Tibial nerve (tissue), 3 donors: ENCODE measurements at regions not wholly inside any gene's neighbourhood (a gene's known extent, or its start where the extent isn't known, plus 50 kb on each side); places are given as distances from the start of the nearest gene placed in this dataset.

Experiments
- POLR2A ChIP-seq, 2 donors: fragments of 450-650 bp; IDR thresholded peaks; one replicate each; pipeline ENCODE4 v1.6.1; 2017; ENCODE audit warnings: antibody characterized with exemption in 2 of 2, mild to moderate bottlenecking in 2 of 2, moderate library complexity in 2 of 2
- TF ChIP-seq, protein P1 (sequence below), 5 experiments: fragments of 200-600 bp in 3 of 5; fragments of 450-650 bp in 2 of 5; sonication (generic) in 3 of 5; IDR thresholded peaks; one replicate each; pipeline ENCODE4 v1.5.1; 2016 to 2019; ENCODE audit warnings: antibody characterized with exemption in 5 of 5, mild to moderate bottlenecking in 3 of 5, moderate library complexity in 2 of 5

DNA sequence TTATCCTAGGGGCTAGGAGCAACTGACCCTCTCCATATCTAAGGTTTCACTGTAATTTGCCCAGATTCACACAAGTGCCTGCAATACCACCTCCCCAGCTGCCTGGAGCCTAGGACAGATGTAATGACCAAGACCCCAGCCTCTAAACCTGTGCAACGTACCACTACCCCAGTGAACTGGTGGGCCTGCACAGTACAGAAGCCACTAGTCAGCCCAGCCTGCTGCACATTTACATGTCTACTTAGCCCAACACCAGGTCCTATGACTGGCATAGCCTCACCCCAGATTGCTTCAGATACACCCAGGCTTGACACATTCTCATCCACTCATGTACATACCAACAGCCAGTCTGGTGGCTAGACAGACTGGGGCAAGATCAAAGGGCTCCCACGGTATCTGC, 1336.6 kb downstream of the BRINP3 start:
- TF ChIP-seq, protein P1, sequence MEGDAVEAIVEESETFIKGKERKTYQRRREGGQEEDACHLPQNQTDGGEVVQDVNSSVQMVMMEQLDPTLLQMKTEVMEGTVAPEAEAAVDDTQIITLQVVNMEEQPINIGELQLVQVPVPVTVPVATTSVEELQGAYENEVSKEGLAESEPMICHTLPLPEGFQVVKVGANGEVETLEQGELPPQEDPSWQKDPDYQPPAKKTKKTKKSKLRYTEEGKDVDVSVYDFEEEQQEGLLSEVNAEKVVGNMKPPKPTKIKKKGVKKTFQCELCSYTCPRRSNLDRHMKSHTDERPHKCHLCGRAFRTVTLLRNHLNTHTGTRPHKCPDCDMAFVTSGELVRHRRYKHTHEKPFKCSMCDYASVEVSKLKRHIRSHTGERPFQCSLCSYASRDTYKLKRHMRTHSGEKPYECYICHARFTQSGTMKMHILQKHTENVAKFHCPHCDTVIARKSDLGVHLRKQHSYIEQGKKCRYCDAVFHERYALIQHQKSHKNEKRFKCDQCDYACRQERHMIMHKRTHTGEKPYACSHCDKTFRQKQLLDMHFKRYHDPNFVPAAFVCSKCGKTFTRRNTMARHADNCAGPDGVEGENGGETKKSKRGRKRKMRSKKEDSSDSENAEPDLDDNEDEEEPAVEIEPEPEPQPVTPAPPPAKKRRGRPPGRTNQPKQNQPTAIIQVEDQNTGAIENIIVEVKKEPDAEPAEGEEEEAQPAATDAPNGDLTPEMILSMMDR (IDR thresholded peaks at IDR 0.05) = no peak
- no peak for TF ChIP-seq POLR2A (IDR thresholded peaks at IDR 0.05)
